ENCODE measurements at regions not wholly inside any gene's neighbourhood (a gene's known extent, or its start where the extent isn't known, plus 50 kb on each side); places are given as distances from the start of the nearest gene placed in this dataset.

DNA sequence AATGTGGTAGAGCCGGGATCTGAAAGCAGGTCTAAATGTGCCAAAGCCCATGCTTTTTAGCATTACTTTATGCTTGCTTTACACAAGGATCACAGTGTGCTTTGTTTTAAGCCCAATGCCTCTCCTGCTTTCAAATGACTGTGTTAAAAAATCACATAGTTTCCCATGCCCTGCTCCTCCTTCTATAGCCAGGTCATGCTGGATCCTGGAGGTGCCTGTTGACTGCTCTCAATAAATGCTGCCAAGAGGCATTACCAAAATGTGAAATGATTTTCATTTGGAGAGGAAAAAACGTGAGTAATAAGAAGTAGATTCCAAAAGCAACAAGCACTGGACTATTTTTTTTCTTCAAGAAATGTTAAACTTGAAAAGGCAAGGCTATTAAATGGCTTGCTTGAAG, 420.7 kb upstream of the USP24 start:
- TF ChIP-seq, protein P1, sequence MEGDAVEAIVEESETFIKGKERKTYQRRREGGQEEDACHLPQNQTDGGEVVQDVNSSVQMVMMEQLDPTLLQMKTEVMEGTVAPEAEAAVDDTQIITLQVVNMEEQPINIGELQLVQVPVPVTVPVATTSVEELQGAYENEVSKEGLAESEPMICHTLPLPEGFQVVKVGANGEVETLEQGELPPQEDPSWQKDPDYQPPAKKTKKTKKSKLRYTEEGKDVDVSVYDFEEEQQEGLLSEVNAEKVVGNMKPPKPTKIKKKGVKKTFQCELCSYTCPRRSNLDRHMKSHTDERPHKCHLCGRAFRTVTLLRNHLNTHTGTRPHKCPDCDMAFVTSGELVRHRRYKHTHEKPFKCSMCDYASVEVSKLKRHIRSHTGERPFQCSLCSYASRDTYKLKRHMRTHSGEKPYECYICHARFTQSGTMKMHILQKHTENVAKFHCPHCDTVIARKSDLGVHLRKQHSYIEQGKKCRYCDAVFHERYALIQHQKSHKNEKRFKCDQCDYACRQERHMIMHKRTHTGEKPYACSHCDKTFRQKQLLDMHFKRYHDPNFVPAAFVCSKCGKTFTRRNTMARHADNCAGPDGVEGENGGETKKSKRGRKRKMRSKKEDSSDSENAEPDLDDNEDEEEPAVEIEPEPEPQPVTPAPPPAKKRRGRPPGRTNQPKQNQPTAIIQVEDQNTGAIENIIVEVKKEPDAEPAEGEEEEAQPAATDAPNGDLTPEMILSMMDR (conservative IDR thresholded peaks at IDR 0.05; ENCODE audit: low read length), result no peak
- no peak for TF ChIP-seq EZH2phosphoT487 (IDR thresholded peaks at IDR 0.05; ENCODE audit: borderline replicate concordance, low read depth, low read length)
